DOHH2 (cell line): ENCODE measurements at regions not wholly inside any gene's neighbourhood (a gene's known extent, or its start where the extent isn't known, plus 50 kb on each side); places are given as distances from the start of the nearest gene placed in this dataset.

Experiments
- CTCF ChIP-seq: fragments of 200-600 bp; sonication (generic); IDR thresholded peaks from one replicate; pipeline ENCODE4 v1.5.1; 2014; ENCODE audit warnings: antibody characterized with exemption, mild to moderate bottlenecking, low read depth, low read length; ENCODE audit not compliant: poor library complexity, severe bottlenecking
- EZH2phosphoT487 ChIP-seq: fragments of 200-600 bp; sonication (generic); IDR thresholded peaks from 2 replicates; pipeline ENCODE4 v1.6.1; 2017; ENCODE audit warnings: borderline replicate concordance, mild to moderate bottlenecking, antibody characterized with exemption, low read length, moderate library complexity, mixed read lengths

GRCh38 chr1:55624766-55625165 is 409.6 kb upstream of the USP24 start:
- TF ChIP-seq CTCF (no peak), EZH2phosphoT487 (no peak)
